Vagina (tissue), 2 donors: ENCODE measurements at regions not wholly inside any gene's neighbourhood (a gene's known extent, or its start where the extent isn't known, plus 50 kb on each side); places are given as distances from the start of the nearest gene placed in this dataset.

Experiments
- DNase-seq, 2 donors: peaks; one replicate each; pipeline ENCODE4 v3.0.0-alpha.2; 2017; ENCODE audit errors: extremely low spot score in 2 of 2
- H3K27ac ChIP-seq: fragments of 200-600 bp; sonication (generic); one replicate; pipeline ENCODE4 v1.5.1; 2019
- H3K27me3 ChIP-seq: fragments of 200-600 bp; sonication (generic); one replicate; pipeline ENCODE4 v1.5.1; 2019
- H3K36me3 ChIP-seq, 2 donors: fragments of 200-600 bp; sonication (generic); one replicate each; pipeline ENCODE4 v1.5.1; 2017 to 2019
- H3K4me1 ChIP-seq: fragments of 200-600 bp; sonication (generic); one replicate; pipeline ENCODE4 v1.5.1; 2019
- H3K4me3 ChIP-seq, 2 donors: fragments of 200-600 bp; sonication (generic); 1 replicate in 1 of 2; 2 replicates in 1 of 2; pipeline ENCODE4 v1.5.1; 2016 to 2019
- H3K9me3 ChIP-seq: fragments of 200-600 bp; sonication (generic); one replicate; pipeline ENCODE4 v1.5.1; 2019
- POLR2A ChIP-seq, 2 donors: fragments of 450-650 bp; IDR thresholded peaks; one replicate each; pipeline ENCODE4 v1.6.1; 2017; ENCODE audit warnings: antibody characterized with exemption in 2 of 2, mild to moderate bottlenecking in 2 of 2, moderate library complexity in 2 of 2
- POLR2AphosphoS5 ChIP-seq, 2 donors: sonication (generic); formaldehyde crosslinking; IDR thresholded peaks; one replicate each; pipeline ENCODE4 v1.9.0; 2017; ENCODE audit warnings: antibody characterized with exemption in 2 of 2, mild to moderate bottlenecking in 2 of 2, low read depth in 1 of 2; ENCODE audit not compliant: insufficient read depth in 1 of 2
- intact Hi-C: fragments of 100-400 bp; cut with DNase I; formaldehyde crosslinking; loops from one replicate; pipeline ENCODE4 v1.15.1; 2023
- TF ChIP-seq, protein P1 (sequence below), 3 experiments: fragments of 450-650 bp in 2 of 3; fragments of 200-600 bp in 1 of 3; sonication (generic) in 1 of 3; IDR thresholded peaks; one replicate each; pipeline ENCODE4 v1.5.1; 2017 to 2019; ENCODE audit warnings: antibody characterized with exemption in 3 of 3, mild to moderate bottlenecking in 2 of 3, moderate library complexity in 2 of 3

DNA sequence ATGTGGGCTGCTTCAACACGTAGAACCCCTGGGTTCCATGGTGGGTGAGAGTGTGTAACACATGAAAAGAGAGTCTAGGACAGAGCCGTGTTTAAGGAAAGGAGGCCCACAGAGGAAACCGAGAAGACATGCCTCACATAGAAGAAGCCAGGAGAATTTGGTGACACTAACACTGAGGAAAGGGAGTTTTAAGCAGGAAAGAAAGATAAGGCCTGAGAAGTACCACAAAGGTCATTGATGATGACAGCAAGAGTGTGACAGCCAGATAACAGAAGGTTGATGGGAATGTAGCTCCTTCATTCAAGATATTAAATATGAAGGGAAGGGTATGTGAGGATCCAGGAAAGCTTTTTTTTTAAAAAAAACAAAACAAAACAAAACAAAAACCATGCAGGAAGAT lies 72.4 kb upstream of the SPRY4 start:
- H3K9me3 ChIP-seq, result no peaks in the 10 kb centered on the region
- no peaks in the 10 kb centered on the region for H3K36me3 ChIP-seq
- H3K4me1 ChIP-seq, result no peaks in the 10 kb centered on the region
- TF ChIP-seq POLR2AphosphoS5 (IDR thresholded peaks at IDR 0.05; ENCODE audit: insufficient read depth in 1 of 2, low read depth in 1 of 2) (no peak), POLR2A (IDR thresholded peaks at IDR 0.05) (no peak)
- TF ChIP-seq, protein P1, sequence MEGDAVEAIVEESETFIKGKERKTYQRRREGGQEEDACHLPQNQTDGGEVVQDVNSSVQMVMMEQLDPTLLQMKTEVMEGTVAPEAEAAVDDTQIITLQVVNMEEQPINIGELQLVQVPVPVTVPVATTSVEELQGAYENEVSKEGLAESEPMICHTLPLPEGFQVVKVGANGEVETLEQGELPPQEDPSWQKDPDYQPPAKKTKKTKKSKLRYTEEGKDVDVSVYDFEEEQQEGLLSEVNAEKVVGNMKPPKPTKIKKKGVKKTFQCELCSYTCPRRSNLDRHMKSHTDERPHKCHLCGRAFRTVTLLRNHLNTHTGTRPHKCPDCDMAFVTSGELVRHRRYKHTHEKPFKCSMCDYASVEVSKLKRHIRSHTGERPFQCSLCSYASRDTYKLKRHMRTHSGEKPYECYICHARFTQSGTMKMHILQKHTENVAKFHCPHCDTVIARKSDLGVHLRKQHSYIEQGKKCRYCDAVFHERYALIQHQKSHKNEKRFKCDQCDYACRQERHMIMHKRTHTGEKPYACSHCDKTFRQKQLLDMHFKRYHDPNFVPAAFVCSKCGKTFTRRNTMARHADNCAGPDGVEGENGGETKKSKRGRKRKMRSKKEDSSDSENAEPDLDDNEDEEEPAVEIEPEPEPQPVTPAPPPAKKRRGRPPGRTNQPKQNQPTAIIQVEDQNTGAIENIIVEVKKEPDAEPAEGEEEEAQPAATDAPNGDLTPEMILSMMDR (IDR thresholded peaks at IDR 0.05), result no peak
- DNase-seq, result no peak
- H3K4me3 ChIP-seq, result no peak overlapping the region
- H3K27me3 ChIP-seq, result no peaks in the 10 kb centered on the region
- no peak overlapping the region for H3K27ac ChIP-seq
- intact Hi-C loops, result no loop called here

DNA sequence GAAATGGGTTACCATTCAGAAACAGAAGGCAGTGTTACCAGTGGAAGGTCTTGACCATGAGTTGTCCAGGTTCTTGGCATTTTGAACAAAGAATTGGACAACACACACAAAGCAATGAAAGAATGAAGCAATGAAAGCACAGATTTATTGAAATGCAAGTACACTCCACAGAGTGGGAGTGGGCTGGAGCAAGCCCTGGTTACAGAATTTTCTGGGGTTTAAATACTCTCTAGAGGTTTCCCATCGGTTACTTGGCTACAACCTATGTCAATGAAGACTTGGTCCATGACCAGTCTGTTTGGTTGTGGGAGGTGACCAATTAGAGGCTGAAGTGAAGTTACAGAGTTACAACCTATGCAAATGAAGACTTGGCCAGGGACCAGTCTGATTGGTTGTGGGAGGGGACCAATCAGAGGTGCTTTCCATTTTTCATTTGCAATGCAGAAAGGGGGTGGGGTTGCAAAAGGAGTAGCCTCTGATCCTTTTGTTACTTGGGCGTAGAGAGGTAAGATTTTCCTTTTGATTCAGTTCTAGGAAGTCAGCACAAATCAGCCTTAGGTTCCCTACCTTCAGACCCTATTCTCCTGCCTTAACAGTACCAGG lies 71.7 kb upstream of the SPRY4 start:
- Histone ChIP-seq H3K4me3 (no peak overlapping the region), H3K9me3 (no peaks in the 10 kb centered on the region), H3K4me1 (no peaks in the 10 kb centered on the region), H3K27me3 (no peaks in the 10 kb centered on the region), H3K27ac (no peak overlapping the region), H3K36me3 (no peaks in the 10 kb centered on the region)
- intact Hi-C loops, result no loop called here
- no peak for DNase-seq
- TF ChIP-seq POLR2A (IDR thresholded peaks at IDR 0.05) (no peak), POLR2AphosphoS5 (IDR thresholded peaks at IDR 0.05; ENCODE audit: insufficient read depth in 1 of 2, low read depth in 1 of 2) (no peak)
- TF ChIP-seq, protein P1 (IDR thresholded peaks at IDR 0.05), result no peak

DNA sequence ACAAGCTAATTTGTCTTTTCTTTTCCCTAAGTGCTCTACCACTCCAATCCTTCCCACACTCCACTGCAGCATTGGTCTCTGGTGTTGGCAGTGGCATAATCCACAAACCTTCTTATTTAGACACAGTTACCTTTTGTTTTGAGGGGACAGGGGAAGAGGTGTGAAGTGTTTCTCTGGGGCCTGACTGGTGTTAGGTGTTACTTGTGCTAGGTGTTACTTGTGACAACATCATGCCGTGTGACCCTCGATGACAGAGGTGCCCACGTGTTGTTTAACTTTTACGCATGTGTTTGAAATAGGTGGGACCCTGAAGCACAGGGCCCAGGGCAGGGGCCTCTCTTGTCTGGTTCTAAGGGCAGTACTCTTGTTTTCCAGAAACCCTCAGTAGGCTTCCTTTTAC lies 70.5 kb upstream of the SPRY4 start:
- Histone ChIP-seq H3K4me1 (peaks cover under 1% of the 10 kb centered on the region), H3K4me3 (no peak overlapping the region), H3K27ac (no peak overlapping the region), H3K9me3 (no peaks in the 10 kb centered on the region), H3K27me3 (no peaks in the 10 kb centered on the region), H3K36me3 (no peaks in the 10 kb centered on the region)
- no peak for TF ChIP-seq POLR2A (IDR thresholded peaks at IDR 0.05)
- TF ChIP-seq, protein P1 (IDR thresholded peaks at IDR 0.05), result no peak
- intact Hi-C loops, result no loop called here
- DNase-seq, result no peak

DNA sequence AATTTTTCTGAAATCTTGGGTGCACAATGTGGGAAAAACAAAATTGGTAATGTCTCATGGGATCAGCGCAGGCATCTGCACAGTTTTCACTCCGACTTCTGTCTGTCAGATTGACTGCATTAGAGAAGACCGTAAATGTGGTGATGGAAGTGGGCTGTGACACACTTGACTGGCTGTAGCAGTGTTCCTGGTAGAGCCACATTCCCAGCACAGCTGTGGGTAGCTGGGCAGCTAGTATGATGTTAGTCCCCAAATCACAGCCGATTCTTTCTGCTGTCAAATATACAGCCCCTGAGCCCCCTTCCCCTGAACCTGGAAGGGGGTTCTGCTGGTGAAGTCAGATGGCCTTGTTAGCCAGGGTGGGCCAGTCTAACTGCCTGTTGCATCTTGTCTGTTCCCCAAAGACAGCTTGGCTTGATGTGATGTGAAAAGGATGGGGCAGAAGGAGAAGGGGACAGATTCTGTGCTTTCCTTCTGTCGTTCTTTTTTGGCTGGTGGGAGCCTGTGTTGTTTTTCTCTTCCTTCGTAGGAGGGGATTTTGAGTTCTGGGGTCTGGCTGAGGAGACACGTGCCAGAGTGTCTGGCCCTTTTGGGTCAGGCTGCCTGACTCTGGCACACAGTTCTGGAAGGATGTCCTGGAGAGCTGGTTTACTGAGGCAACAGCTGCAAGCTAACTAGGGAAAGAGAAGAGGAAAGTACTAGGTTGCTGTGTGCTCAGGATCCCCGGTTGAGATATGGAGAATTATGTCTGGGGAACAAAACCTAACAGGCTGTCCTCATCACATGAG lies 66.4 kb upstream of the SPRY4 start:
- no peak for DNase-seq
- intact Hi-C loops, result no loop called here
- Histone ChIP-seq H3K27ac (no peak overlapping the region), H3K9me3 (no peaks in the 10 kb centered on the region), H3K4me3 (no peak overlapping the region), H3K27me3 (no peaks in the 10 kb centered on the region), H3K4me1 (peaks cover 11% of the 10 kb centered on the region), H3K36me3 (no peaks in the 10 kb centered on the region)
- TF ChIP-seq, protein P1 (IDR thresholded peaks at IDR 0.05), result no peak
- TF ChIP-seq POLR2A (IDR thresholded peaks at IDR 0.05), result no peak

DNA sequence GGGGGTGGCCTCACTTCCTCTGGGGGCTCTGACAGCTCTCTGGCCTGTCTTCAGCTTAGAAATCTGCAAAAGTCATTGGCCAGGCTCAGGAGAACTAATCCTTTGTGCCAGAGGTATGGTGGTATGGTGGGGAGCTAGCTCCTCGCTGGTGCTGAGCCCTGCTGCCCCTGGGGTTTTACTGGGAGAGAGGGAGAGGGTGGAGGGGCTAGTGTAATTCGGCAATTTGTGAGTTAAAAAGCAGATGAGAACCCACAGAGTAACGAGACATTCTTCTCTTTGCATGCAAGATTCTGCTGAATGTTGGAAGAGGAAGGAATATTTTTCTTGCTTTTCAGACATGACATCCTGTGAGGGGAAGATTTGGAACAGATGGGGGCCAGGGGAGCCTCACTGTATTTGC lies 65.5 kb upstream of the SPRY4 start:
- Histone ChIP-seq H3K9me3 (no peaks in the 10 kb centered on the region), H3K27ac (peak overlapping the region; percentile 28), H3K27me3 (no peaks in the 10 kb centered on the region), H3K4me3 (no peak overlapping the region), H3K4me1 (peaks cover 11% of the 10 kb centered on the region), H3K36me3 (no peaks in the 10 kb centered on the region)
- no peak for DNase-seq
- intact Hi-C loops, result no loop called here
- TF ChIP-seq POLR2A (IDR thresholded peaks at IDR 0.05) (no peak), POLR2AphosphoS5 (IDR thresholded peaks at IDR 0.05; ENCODE audit: insufficient read depth in 1 of 2, low read depth in 1 of 2) (no peak)
- TF ChIP-seq, protein P1 (IDR thresholded peaks at IDR 0.05), result no peak
